HG03469 (cell line): ENCODE measurements at regions not wholly inside any gene's neighbourhood (a gene's known extent, or its start where the extent isn't known, plus 50 kb on each side); places are given as distances from the start of the nearest gene placed in this dataset.

Experiments used
- ATAC-seq: cut with Tn5 transposase; IDR thresholded peaks from one replicate; pipeline ENCODE4 v1.9.1; 2021; ENCODE audit warnings: mild to moderate bottlenecking, moderate library complexity, moderate number of reproducible peaks; ENCODE audit not compliant: unreplicated experiment

DNA sequence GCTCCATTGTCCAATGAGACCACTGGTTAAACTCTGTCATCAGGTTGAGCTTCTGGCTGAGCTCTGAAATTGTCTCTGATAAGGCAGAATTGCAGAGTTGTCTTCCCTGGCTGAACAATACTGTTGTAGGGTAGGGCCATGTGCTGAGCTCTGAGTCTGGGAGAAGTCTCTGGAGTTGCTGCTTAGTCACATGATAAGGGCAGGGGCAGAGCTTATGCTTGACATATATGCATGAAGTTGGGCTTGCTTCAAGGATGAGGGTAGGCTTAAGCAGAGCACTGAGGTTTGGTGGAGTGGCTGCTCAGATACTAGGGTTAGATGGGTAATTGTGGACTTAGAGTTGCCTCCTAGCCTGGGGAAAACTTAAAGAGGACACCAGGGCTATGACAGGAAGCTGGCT, 946.3 kb upstream of the MIR17HG start:
- ATAC-seq = no peak

DNA sequence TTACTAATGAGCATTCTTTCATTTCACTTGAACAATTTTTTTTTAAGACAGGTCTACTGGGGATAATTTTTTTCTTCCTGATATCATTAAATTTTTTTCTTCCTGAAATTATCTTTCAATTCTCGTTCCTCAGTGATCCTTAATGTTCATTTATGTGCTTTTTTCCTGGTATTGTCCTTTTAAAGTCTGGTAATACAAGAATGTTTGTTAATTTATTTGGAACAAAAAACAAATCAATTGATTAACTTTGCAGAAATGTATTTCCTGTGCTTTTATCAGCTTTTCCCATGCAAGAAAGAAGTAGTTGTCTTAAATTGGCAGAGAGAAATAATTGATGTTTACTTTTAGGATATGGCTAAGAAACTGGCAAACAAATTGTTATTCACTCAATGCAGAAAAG, 945.4 kb upstream of the MIR17HG start:
- ATAC-seq = no peak

DNA sequence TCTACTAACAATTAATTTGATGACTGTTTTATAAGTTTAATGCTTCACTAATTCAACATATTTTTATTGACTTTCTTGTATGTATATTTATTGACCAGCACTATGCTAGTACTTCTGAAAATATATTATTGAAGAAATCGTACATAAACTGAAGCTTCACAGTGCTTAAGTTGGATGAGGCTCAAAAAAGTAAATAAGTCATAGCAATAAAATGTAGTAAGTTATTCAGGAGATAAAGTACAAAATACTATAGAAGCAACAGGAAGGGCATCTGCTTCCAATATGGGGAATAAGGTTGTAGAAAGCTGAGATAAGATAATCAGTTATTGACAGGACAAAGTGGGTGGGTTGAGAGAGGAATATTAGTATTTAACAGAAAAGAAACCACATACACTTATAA, 944.9 kb upstream of the MIR17HG start:
- ATAC-seq = no peak

- no peak for ATAC-seq
Observed at GRCh38 chr13:90403330-90404082, 944.0 kb upstream of the MIR17HG start.

DNA sequence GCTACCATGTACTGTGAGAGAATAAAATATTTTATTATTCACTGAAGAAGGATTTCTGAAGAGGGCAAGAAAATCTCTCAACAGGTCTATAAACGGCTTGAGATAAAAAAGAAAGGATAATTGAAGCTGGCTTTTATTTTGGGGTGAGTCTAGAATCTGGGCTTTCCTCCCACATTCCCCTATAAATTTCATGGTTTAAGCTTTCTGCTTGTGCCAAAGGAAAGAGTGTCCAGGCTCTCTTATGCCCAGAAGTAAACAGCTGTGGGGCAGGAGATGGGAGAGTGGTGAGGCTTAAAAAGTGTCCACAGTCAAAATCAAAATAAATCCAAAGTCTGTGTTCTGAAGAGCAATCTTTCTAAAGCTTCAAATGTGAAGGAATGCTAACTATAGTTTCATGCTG, 942.2 kb upstream of the MIR17HG start:
- ATAC-seq = no peak

GRCh38 chr13:90412980-90413379, 934.5 kb upstream of the MIR17HG start:
- no peak for ATAC-seq

- ATAC-seq = no peak
Observed at GRCh38 chr13:90413548-90413947, 933.9 kb upstream of the MIR17HG start.

DNA sequence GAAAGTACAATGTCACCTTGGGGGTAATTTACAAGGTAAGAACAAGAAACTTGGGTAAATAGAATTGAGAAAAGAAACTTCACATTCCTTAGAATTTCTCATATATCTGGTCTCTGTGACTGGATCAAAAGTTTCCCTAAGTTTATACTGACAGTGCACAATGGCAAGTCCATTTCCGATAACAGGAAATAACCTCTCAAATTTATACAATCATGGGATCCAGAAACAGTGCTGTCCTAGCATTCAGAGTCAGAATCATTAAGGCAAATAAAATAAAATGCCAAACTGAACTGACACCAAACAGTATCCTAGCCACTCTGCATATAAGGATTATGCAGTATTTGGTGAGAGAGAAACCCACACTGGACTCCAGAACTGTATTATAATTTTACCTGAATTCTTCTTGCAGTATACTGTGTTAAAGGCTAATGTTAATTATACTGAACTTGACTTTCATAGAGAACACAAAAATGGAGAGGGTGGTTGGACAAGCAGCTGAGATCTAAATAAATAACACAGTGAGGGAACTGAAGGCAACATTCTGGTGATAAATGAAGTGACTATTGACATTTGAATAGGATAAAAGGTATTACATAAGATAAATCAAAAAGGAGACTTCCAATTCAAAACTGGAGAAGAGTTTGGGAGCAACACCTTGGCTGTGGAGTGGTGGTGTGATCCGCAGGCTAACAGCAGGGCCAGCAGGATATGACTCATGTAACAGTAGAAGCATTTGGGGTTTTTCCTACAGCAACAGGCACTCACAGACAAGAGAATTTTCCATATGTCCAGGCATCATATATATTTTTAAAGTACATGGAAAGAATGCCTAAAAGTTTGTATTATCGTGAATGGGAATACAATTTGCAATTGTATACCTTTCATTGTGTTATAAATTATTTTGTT, 932.5 kb upstream of the MIR17HG start:
- ATAC-seq = no peak

DNA sequence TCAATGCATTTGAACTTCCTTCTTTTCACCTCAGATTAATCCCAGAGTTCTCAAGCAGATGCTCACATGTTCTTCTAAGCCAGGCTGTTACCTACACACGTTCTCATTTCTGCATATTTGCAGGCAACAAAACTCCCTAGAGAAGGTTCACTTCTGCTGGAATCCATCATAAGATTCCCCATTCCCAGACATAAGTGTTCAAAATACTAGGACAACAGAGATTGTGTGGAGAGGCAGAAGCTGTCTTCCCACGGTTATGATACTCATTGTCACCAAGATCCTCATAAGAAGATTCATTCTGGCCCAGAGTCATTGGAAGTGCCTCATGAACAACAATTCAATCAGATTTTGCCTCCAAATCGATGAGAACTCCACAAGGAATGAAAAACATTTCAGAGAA, 931.6 kb upstream of the MIR17HG start:
- no peak for ATAC-seq

DNA sequence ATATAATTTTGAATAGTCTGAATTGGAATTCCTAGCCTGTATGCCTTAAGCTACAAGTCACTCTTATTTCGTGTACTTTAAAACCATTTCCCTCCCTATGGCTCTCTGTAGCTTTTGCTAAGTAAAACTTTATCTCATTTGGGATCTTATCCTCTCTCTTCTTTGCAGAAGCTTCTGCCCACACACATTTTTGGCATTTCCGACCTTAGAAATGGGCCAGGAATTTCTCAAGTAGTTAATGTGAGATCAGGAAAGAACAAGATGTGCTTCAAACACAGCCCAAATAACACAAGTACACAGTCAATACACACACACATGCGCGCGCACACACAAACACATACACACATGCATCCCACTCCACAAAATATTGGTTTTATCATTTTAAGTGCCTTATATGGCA, 931.0 kb upstream of the MIR17HG start:
- ATAC-seq = no peak

GRCh38 chr13:90416938-90417337, 930.5 kb upstream of the MIR17HG start:
- no peak for ATAC-seq

- ATAC-seq = no peak
Observed at GRCh38 chr13:90420683-90421082, 926.8 kb upstream of the MIR17HG start.

- ATAC-seq = no peak
Observed at GRCh38 chr13:90427322-90428272, 919.9 kb upstream of the MIR17HG start.

- no peak for ATAC-seq
Observed at GRCh38 chr13:90428522-90429210, 918.8 kb upstream of the MIR17HG start.

- no peak for ATAC-seq
Observed at GRCh38 chr13:90430127-90430526, 917.4 kb upstream of the MIR17HG start.

GRCh38 chr13:90436697-90437096, 910.8 kb upstream of the MIR17HG start:
- ATAC-seq = no peak

GRCh38 chr13:90438576-90438975, 908.9 kb upstream of the MIR17HG start:
- ATAC-seq = no peak

DNA sequence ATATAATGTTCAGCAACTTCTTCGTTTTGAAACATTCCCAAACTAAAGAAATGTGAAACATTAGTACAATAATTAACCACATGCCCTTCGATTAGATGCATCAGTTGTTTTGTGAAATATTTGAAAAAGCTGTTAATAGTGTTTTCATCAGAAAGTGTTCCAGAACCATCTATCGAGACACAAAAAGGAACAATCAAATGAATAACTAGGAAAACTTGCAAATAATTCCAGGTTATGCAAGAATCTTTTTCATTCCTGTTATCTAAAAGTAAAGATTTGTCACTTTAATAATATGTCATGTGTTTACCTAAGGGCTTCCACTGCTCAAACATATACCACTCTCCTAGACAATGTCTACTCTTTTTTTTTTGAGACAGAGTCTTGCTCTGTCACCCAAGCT, 904.2 kb upstream of the MIR17HG start:
- ATAC-seq = no peak

DNA sequence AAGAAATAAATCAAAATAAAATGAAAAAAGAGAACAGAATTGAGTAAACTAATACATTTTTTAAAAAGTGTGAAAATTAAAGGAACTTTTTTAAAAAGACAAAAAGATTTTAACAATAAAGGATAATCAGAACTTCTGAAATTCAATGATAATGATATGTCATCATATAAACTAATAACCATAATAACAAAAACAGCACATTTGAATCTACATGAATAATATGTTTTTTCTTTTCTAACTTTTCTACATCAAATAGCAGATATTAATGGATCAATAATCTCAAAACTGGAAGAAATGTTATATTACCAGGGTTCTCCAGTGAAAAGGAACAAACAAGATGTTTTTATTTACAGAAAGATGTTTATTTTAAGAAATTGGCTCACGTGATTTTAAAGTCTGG, 903.3 kb upstream of the MIR17HG start:
- ATAC-seq = no peak

- ATAC-seq = no peak
Observed at GRCh38 chr13:90445179-90445578, 902.3 kb upstream of the MIR17HG start.
